ENCODE measurements at regions not wholly inside any gene's neighbourhood (a gene's known extent, or its start where the extent isn't known, plus 50 kb on each side); places are given as distances from the start of the nearest gene placed in this dataset.

DNA sequence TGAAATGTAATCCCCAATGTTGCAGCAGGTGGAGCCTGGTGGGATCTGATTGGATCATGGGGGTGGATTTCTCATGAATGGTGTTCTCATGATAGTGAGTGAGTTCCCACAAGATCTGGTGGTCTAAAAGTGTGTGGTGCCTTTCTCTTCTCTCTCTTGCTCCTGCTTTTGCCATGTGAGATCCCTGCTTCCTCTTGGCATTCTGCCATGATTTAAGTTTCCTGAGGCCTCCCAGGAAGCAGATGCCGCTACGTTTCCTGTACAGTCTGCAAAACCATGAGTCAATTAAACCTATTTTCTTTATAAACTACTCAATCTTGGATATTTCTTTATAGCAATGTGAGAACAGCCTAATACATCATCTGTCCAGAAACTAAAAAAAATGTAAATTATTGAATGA is 298.3 kb downstream of the MEX3B start:
- no peak for TF ChIP-seq POLR2AphosphoS5 (IDR thresholded peaks at IDR 0.05; ENCODE audit: low read depth, low read length)
- TF ChIP-seq, protein P1, sequence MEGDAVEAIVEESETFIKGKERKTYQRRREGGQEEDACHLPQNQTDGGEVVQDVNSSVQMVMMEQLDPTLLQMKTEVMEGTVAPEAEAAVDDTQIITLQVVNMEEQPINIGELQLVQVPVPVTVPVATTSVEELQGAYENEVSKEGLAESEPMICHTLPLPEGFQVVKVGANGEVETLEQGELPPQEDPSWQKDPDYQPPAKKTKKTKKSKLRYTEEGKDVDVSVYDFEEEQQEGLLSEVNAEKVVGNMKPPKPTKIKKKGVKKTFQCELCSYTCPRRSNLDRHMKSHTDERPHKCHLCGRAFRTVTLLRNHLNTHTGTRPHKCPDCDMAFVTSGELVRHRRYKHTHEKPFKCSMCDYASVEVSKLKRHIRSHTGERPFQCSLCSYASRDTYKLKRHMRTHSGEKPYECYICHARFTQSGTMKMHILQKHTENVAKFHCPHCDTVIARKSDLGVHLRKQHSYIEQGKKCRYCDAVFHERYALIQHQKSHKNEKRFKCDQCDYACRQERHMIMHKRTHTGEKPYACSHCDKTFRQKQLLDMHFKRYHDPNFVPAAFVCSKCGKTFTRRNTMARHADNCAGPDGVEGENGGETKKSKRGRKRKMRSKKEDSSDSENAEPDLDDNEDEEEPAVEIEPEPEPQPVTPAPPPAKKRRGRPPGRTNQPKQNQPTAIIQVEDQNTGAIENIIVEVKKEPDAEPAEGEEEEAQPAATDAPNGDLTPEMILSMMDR (IDR thresholded peaks at IDR 0.05): no peak
- no peak for TF ChIP-seq SIN3A (IDR thresholded peaks at IDR 0.05; ENCODE audit: borderline replicate concordance, insufficient read depth, low read depth, low read length)
- TF ChIP-seq, protein P2, sequence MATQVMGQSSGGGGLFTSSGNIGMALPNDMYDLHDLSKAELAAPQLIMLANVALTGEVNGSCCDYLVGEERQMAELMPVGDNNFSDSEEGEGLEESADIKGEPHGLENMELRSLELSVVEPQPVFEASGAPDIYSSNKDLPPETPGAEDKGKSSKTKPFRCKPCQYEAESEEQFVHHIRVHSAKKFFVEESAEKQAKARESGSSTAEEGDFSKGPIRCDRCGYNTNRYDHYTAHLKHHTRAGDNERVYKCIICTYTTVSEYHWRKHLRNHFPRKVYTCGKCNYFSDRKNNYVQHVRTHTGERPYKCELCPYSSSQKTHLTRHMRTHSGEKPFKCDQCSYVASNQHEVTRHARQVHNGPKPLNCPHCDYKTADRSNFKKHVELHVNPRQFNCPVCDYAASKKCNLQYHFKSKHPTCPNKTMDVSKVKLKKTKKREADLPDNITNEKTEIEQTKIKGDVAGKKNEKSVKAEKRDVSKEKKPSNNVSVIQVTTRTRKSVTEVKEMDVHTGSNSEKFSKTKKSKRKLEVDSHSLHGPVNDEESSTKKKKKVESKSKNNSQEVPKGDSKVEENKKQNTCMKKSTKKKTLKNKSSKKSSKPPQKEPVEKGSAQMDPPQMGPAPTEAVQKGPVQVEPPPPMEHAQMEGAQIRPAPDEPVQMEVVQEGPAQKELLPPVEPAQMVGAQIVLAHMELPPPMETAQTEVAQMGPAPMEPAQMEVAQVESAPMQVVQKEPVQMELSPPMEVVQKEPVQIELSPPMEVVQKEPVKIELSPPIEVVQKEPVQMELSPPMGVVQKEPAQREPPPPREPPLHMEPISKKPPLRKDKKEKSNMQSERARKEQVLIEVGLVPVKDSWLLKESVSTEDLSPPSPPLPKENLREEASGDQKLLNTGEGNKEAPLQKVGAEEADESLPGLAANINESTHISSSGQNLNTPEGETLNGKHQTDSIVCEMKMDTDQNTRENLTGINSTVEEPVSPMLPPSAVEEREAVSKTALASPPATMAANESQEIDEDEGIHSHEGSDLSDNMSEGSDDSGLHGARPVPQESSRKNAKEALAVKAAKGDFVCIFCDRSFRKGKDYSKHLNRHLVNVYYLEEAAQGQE (IDR thresholded peaks at IDR 0.05; ENCODE audit: insufficient read depth in 1 of 2, low read depth in 2 of 2, low read length in 1 of 2): no peak
